SK-N-SH (cell line): ENCODE measurements at regions not wholly inside any gene's neighbourhood (a gene's known extent, or its start where the extent isn't known, plus 50 kb on each side); places are given as distances from the start of the nearest gene placed in this dataset.

Experiments
- CTCF ChIA-PET: fragments of 300-600, 350-600 bp; formaldehyde crosslinking; extraction: SDS; loops from one replicate; lab custom pipeline; 2021; lab: Yijun Ruan, JAX
- POLR2A ChIA-PET: fragments of 350-600 bp; sonication (Branson Sonifier 250); formaldehyde crosslinking; extraction: SDS; loops from one replicate; lab custom pipeline; 2020; ENCODE audit warnings: antibody characterized with exemption, inconsistent platforms; lab: Yijun Ruan, JAX
- DNase-seq: peaks from one replicate; pipeline ENCODE4 v3.0.0; 2012
- H2AFZ ChIP-seq: fragments of 200-600 bp; sonication (generic); 2 replicates; pipeline ENCODE4 v1.8.1; 2016; ENCODE audit warnings: antibody characterized with exemption, mild to moderate bottlenecking, low read depth
- H3F3A ChIP-seq: fragments of 200-600 bp; sonication (generic); replicated peaks from 2 replicates; pipeline ENCODE3; 2016; ENCODE audit warnings: antibody characterized with exemption, mild to moderate bottlenecking; ENCODE audit not compliant: insufficient read depth
- H3K27ac ChIP-seq, 2 experiments: fragments of 200-500 bp in 1 of 2; fragments of 200-600 bp in 1 of 2; sonication (Bioruptor generic) in 1 of 2; sonication (generic), shearing (Covaris generic) in 1 of 2; 2 replicates each; pipeline versions ENCODE4 v1.5.1 to v1.6.1; 2014 to 2016; ENCODE audit warnings: low read depth in 2 of 2, inconsistent platforms in 1 of 2, low read length in 1 of 2, mild to moderate bottlenecking in 1 of 2, mixed read lengths in 1 of 2
- H3K27me3 ChIP-seq: fragments of 200-600 bp; sonication (generic), shearing (Covaris generic); 2 replicates; pipeline ENCODE4 v1.6.1; 2016; ENCODE audit warnings: mixed run types; ENCODE audit not compliant: insufficient read depth
- H3K36me3 ChIP-seq, 2 experiments: fragments of 200-500 bp in 1 of 2; fragments of 200-600 bp in 1 of 2; sonication (Bioruptor generic) in 1 of 2; sonication (generic) in 1 of 2; replicated peaks in 1 of 2; 2 replicates each; pipeline versions ENCODE3 to v1.5.1; 2014 to 2016; ENCODE audit warnings: low read length in 1 of 2, mild to moderate bottlenecking in 1 of 2; ENCODE audit not compliant: insufficient read depth in 2 of 2, control insufficient read depth in 1 of 2
- H3K4me1 ChIP-seq, 2 experiments: fragments of 200-500 bp in 1 of 2; fragments of 200-600 bp in 1 of 2; sonication (Bioruptor generic) in 1 of 2; sonication (generic), shearing (Covaris generic) in 1 of 2; 2 replicates each; pipeline versions ENCODE4 v1.5.1 to v1.6.1; 2014 to 2016; ENCODE audit warnings: low read depth in 1 of 2, low read length in 1 of 2, mixed run types in 1 of 2; ENCODE audit not compliant: insufficient read depth in 2 of 2, control insufficient read depth in 1 of 2
- H3K4me2 ChIP-seq: fragments of 200-600 bp; sonication (generic), shearing (Covaris generic); 2 replicates; pipeline ENCODE4 v1.6.1; 2017; ENCODE audit warnings: mixed run types
- H3K4me3 ChIP-seq, 2 experiments: fragments of 200-500 bp in 1 of 2; fragments of 200-600 bp in 1 of 2; sonication (Bioruptor generic) in 1 of 2; sonication (generic), shearing (Covaris generic) in 1 of 2; 2 replicates each; pipeline versions ENCODE4 v1.5.1 to v1.8.1; 2014 to 2016; ENCODE audit warnings: low read depth in 2 of 2, inconsistent platforms in 1 of 2, low read length in 1 of 2, mild to moderate bottlenecking in 1 of 2, mixed read lengths in 1 of 2, moderate library complexity in 1 of 2
- H3K79me2 ChIP-seq: fragments of 200-600 bp; sonication (generic); 2 replicates; pipeline ENCODE4 v1.8.1; 2017; ENCODE audit warnings: mild to moderate bottlenecking; ENCODE audit not compliant: insufficient read depth
- H3K9ac ChIP-seq: fragments of 200-600 bp; sonication (generic); 2 replicates; pipeline ENCODE4 v1.6.1; 2017; ENCODE audit warnings: mixed run types
- H3K9me2 ChIP-seq: fragments of 200-600 bp; sonication (generic); 2 replicates; pipeline ENCODE4 v1.6.1; 2017; ENCODE audit warnings: mixed run types
- H3K9me3 ChIP-seq: fragments of 200-600 bp; sonication (generic); 2 replicates; pipeline ENCODE4 v1.6.1; 2017; ENCODE audit warnings: mixed run types, mild to moderate bottlenecking, moderate library complexity
- H4K20me1 ChIP-seq: fragments of 200-600 bp; sonication (generic); 2 replicates; pipeline ENCODE4 v1.6.1; 2017; ENCODE audit warnings: mild to moderate bottlenecking, mixed run types; ENCODE audit not compliant: insufficient read depth
- CTCF ChIP-seq: fragments of 200-600 bp; sonication (generic); IDR thresholded peaks from 2 replicates; pipeline ENCODE4 v1.6.1; 2017; ENCODE audit warnings: antibody characterized with exemption, mild to moderate bottlenecking, moderate library complexity
- EP300 ChIP-seq, 2 experiments: IDR thresholded peaks; 2 replicates each; pipeline versions ENCODE4 v1.4.0 to v1.6.1; 2012; ENCODE audit warnings: borderline replicate concordance in 1 of 2, low read depth in 1 of 2, low read length in 1 of 2
- GATA2 ChIP-seq: sonication (generic); formaldehyde crosslinking; IDR thresholded peaks from 2 replicates; pipeline ENCODE4 v1.5.0; 2020; ENCODE audit warnings: mild to moderate bottlenecking, missing genetic modification reagents
- MEF2A ChIP-seq: IDR thresholded peaks from 2 replicates; pipeline ENCODE4 v1.4.0; 2012; ENCODE audit warnings: low read depth, borderline replicate concordance
- PBX3 ChIP-seq: IDR thresholded peaks from 2 replicates; pipeline ENCODE4; 2012
- RCOR1 ChIP-seq: fragments of 150-350 bp; IDR thresholded peaks from 2 replicates; pipeline ENCODE4 v1.6.1; 2017; ENCODE audit warnings: antibody characterized with exemption, low read length
- REST ChIP-seq: IDR thresholded peaks from 2 replicates; pipeline ENCODE4 v1.6.1; 2012; ENCODE audit warnings: mild to moderate bottlenecking, low read depth, low read length, moderate library complexity
- RXRA ChIP-seq: IDR thresholded peaks from 2 replicates; pipeline ENCODE4 v1.4.0; 2012; ENCODE audit warnings: low read depth, mild to moderate bottlenecking, borderline replicate concordance
- SIN3A ChIP-seq: IDR thresholded peaks from 2 replicates; pipeline ENCODE4 v1.6.1; 2012; ENCODE audit warnings: low read depth, mild to moderate bottlenecking, low read length, moderate library complexity, borderline replicate concordance
- TCF12 ChIP-seq: IDR thresholded peaks from 2 replicates; pipeline ENCODE4 v1.4.0; 2012
- USF1 ChIP-seq: IDR thresholded peaks from 2 replicates; pipeline ENCODE4 v1.4.0; 2012; ENCODE audit warnings: low read depth, borderline replicate concordance
- YY1 ChIP-seq: IDR thresholded peaks from 2 replicates; pipeline ENCODE4 v1.4.0; 2012; ENCODE audit warnings: low read depth, mild to moderate bottlenecking
- WGBS: methylation state at CpG from one replicate; pipeline ENCODE4 v1.1.6; 2017; ENCODE audit warnings: low lambda C conversion rate; 5-methylcytosine and 5-hydroxymethylcytosine counted together

- no peak for TF ChIP-seq RCOR1
- no peak for TF ChIP-seq PBX3
- TF ChIP-seq CTCF = no peak
- no peak for TF ChIP-seq USF1
These were observed 696.2 kb downstream of the TSN start (continued) for GRCh38 chr2:122451697-122452096.

GRCh38 chr2:122469147-122469546, 713.7 kb downstream of the TSN start:
- Histone ChIP-seq H3K9ac (no peak overlapping the region), H3K36me3 (no peaks in the 10 kb centered on the region), H3F3A (no peaks in the 10 kb centered on the region), H3K4me1 (no peaks in the 10 kb centered on the region), H3K27me3 (no peaks in the 10 kb centered on the region), H4K20me1 (no peaks in the 10 kb centered on the region), H3K9me3 (no peaks in the 10 kb centered on the region), H3K9me2 (no peaks in the 10 kb centered on the region), H3K79me2 (no peaks in the 10 kb centered on the region), H3K4me3 (no peak overlapping the region), H2AFZ (no peak overlapping the region), H3K4me2 (no peak overlapping the region), H3K27ac (no peak overlapping the region)
- TF ChIP-seq RXRA (no peak), MEF2A (no peak), REST (no peak), YY1 (no peak), SIN3A (no peak), GATA2 (CRISPR knock-in tag) (no peak), EP300 (IDR thresholded peaks at IDR 0.05; ENCODE audit: borderline replicate concordance in 1 of 2, low read depth in 1 of 2, low read length in 1 of 2) (no peak), TCF12 (no peak)
- ChIA-PET POLR2A (no interaction called here), CTCF (no interaction called here)
- no peak for DNase-seq
- 15% methylated on average over 5 of the region's 5 CpGs for WGBS
